Peyer's patch (tissue), 4 donors: ENCODE measurements at regions not wholly inside any gene's neighbourhood (a gene's known extent, or its start where the extent isn't known, plus 50 kb on each side); places are given as distances from the start of the nearest gene placed in this dataset.

Experiments used
- POLR2A ChIP-seq, 2 donors: fragments of 450-650 bp; IDR thresholded peaks; one replicate each; pipeline ENCODE4 v1.5.1; 2017; ENCODE audit warnings: antibody characterized with exemption in 2 of 2, mild to moderate bottlenecking in 2 of 2, moderate library complexity in 2 of 2
- TF ChIP-seq, protein P1 (sequence below), 6 experiments: fragments of 450-650 bp in 4 of 6; fragments of 200-600 bp in 2 of 6; sonication (generic) in 1 of 6; IDR thresholded peaks; one replicate each; pipeline ENCODE4 v1.5.1; 2017 to 2019; ENCODE audit warnings: antibody characterized with exemption in 6 of 6, mild to moderate bottlenecking in 3 of 6, moderate library complexity in 1 of 6

DNA sequence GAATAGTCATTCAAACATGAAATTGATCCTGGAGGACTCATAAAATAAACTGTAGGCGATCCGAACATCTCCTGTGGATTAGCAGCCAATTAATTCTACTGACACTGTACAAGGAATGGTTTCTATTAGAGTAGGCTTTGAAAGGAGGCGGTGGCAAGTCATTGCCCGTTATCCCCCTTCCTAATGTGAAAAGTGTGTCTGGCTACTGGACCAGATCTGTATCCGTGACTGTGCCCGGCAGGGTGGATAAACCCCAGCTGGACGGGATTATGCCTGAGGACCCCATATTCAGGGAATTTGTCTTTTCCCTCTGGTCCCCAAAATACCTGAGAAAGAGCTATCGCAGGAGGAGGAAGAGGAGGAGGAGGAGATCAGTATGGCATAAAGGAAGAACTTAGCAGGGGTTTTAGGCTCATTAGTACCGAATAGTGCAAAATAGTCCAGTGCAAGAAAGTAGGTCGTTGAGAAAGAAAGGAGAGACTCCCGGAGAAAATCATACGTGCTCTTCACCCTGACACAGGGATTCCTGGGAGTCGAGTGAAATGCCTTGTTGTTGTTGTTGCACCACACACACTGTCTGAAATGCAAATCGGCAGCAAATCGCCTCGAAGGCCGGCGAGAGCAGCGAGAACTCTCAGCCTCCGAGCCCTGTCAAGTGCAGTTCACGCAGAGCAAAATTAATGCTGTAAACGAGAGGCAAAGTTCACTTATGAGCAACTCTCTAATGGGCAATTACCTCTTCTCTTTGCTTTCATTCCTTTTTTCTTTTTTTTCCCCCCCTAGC lies 178.9 kb upstream of the ARID1B start:
- TF ChIP-seq, protein P1, sequence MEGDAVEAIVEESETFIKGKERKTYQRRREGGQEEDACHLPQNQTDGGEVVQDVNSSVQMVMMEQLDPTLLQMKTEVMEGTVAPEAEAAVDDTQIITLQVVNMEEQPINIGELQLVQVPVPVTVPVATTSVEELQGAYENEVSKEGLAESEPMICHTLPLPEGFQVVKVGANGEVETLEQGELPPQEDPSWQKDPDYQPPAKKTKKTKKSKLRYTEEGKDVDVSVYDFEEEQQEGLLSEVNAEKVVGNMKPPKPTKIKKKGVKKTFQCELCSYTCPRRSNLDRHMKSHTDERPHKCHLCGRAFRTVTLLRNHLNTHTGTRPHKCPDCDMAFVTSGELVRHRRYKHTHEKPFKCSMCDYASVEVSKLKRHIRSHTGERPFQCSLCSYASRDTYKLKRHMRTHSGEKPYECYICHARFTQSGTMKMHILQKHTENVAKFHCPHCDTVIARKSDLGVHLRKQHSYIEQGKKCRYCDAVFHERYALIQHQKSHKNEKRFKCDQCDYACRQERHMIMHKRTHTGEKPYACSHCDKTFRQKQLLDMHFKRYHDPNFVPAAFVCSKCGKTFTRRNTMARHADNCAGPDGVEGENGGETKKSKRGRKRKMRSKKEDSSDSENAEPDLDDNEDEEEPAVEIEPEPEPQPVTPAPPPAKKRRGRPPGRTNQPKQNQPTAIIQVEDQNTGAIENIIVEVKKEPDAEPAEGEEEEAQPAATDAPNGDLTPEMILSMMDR (IDR thresholded peaks at IDR 0.05): no peak
- no peak for TF ChIP-seq POLR2A (IDR thresholded peaks at IDR 0.05)
